IMR-90 (cell line): ENCODE measurements at regions not wholly inside any gene's neighbourhood (a gene's known extent, or its start where the extent isn't known, plus 50 kb on each side); places are given as distances from the start of the nearest gene placed in this dataset.

ENCODE experiments used
- ATAC-seq: fragments of 200-7000 bp; cut with Tn5 transposase; 2 replicates; pipeline ENCODE4 v1.9.1; 2020; ENCODE audit warnings: low read depth, mild to moderate bottlenecking, moderate library complexity
- BruUV-seq: library from RNA; stranded (reverse); fragments of 400-500 nt; replicated peaks from 2 replicates; lab custom pipeline; 2021; lab: Mats Ljungman, UMichigan
- CTCF ChIA-PET: fragments of 300-600 bp; formaldehyde crosslinking; extraction: SDS; loops from one replicate; lab custom pipeline; 2021; ENCODE audit warnings: antibody characterized with exemption; lab: Yijun Ruan, JAX
- POLR2A ChIA-PET: fragments of 300-600 bp; sonication (Branson Sonifier 250); formaldehyde crosslinking; loops from one replicate; lab custom pipeline; 2022; ENCODE audit warnings: antibody characterized with exemption; ENCODE audit not compliant: unreplicated experiment; lab: Charles Lee
- DNase-seq: peaks from one replicate; pipeline ENCODE4 v3.0.0; 2013
- H2AFZ ChIP-seq: replicated peaks from 2 replicates; pipeline ENCODE3; 2013; ENCODE audit warnings: low read length, mild to moderate bottlenecking; ENCODE audit not compliant: poor library complexity
- H2AK5ac ChIP-seq: 2 replicates; pipeline ENCODE4 v1.6.1; 2013; ENCODE audit warnings: low read depth, low read length, inconsistent platforms
- H2AK9ac ChIP-seq: replicated peaks from 2 replicates; pipeline ENCODE3; 2013; ENCODE audit warnings: mild to moderate bottlenecking, low read depth, low read length, moderate library complexity; ENCODE audit not compliant: poor library complexity
- H2BK120ac ChIP-seq: 2 replicates; pipeline ENCODE4 v1.6.1; 2013; ENCODE audit warnings: low read depth, low read length, inconsistent platforms
- H2BK15ac ChIP-seq: 3 replicates; pipeline ENCODE4 v1.6.1; 2013; ENCODE audit warnings: low read depth, low read length, inconsistent platforms
- H2BK20ac ChIP-seq: 2 replicates; pipeline ENCODE4 v1.6.1; 2013; ENCODE audit warnings: low read depth, mild to moderate bottlenecking, inconsistent platforms, low read length, moderate library complexity
- H2BK5ac ChIP-seq: 2 replicates; pipeline ENCODE4 v1.6.1; 2013; ENCODE audit warnings: mild to moderate bottlenecking, low read depth, low read length, inconsistent platforms; ENCODE audit not compliant: poor library complexity, severe bottlenecking
- H3K14ac ChIP-seq: replicated peaks from 2 replicates; pipeline ENCODE4 v1.6.1; 2013; ENCODE audit warnings: low read depth, low read length, inconsistent platforms
- H3K18ac ChIP-seq: 2 replicates; pipeline ENCODE4 v1.6.1; 2013; ENCODE audit warnings: low read depth, low read length, control low read depth
- H3K23ac ChIP-seq: 2 replicates; pipeline ENCODE4 v1.6.1; 2013; ENCODE audit warnings: low read depth, low read length, inconsistent platforms
- H3K27ac ChIP-seq: 2 replicates; pipeline ENCODE4 v1.5.1; 2013; ENCODE audit warnings: mild to moderate bottlenecking, control low read depth, low read length; ENCODE audit not compliant: insufficient read depth
- H3K27me3 ChIP-seq: 2 replicates; pipeline ENCODE4 v1.6.1; 2013; ENCODE audit warnings: low read length; ENCODE audit not compliant: control insufficient read depth, insufficient read depth
- H3K36me3 ChIP-seq: 2 replicates; pipeline ENCODE4 v1.6.1; 2013; ENCODE audit warnings: low read length, mixed read lengths; ENCODE audit not compliant: control insufficient read depth, insufficient read depth
- H3K4ac ChIP-seq: 2 replicates; pipeline ENCODE4 v1.6.1; 2013; ENCODE audit warnings: low read depth, low read length, inconsistent platforms
- H3K4me1 ChIP-seq: 2 replicates; pipeline ENCODE4 v1.6.1; 2013; ENCODE audit warnings: low read length, mixed read lengths; ENCODE audit not compliant: control insufficient read depth, insufficient read depth
- H3K4me2 ChIP-seq: 2 replicates; pipeline ENCODE4 v1.6.1; 2013; ENCODE audit warnings: low read depth, mild to moderate bottlenecking, control low read depth, low read length, moderate library complexity
- H3K4me3 ChIP-seq: 2 replicates; pipeline ENCODE4 v1.5.1; 2013; ENCODE audit warnings: low read depth, mild to moderate bottlenecking, control low read depth, low read length, moderate library complexity; ENCODE audit not compliant: insufficient read depth
- H3K56ac ChIP-seq: 2 replicates; pipeline ENCODE4 v1.6.1; 2013; ENCODE audit warnings: low read length, inconsistent platforms; ENCODE audit not compliant: insufficient read depth; ENCODE audit errors: extremely low read depth
- H3K79me1 ChIP-seq, 2 experiments: 2 replicates each; pipeline ENCODE4 v1.6.1; 2013; ENCODE audit warnings: low read length in 2 of 2, inconsistent platforms in 1 of 2, low read depth in 1 of 2
- H3K9ac ChIP-seq: 2 replicates; pipeline ENCODE4 v1.6.1; 2013; ENCODE audit warnings: low read depth, low read length, control low read depth
- H3K9me1 ChIP-seq: 2 replicates; pipeline ENCODE4 v1.6.1; 2013; ENCODE audit warnings: low read length, inconsistent platforms; ENCODE audit not compliant: insufficient read depth
- H3K9me3 ChIP-seq: 2 replicates; pipeline ENCODE4 v1.6.1; 2013; ENCODE audit warnings: low read length; ENCODE audit not compliant: control insufficient read depth, insufficient read depth
- H4K20me1 ChIP-seq: 2 replicates; pipeline ENCODE4 v1.6.1; 2013; ENCODE audit warnings: low read length, inconsistent platforms; ENCODE audit not compliant: insufficient read depth
- H4K5ac ChIP-seq: 2 replicates; pipeline ENCODE4 v1.6.1; 2013; ENCODE audit warnings: mild to moderate bottlenecking, low read depth, low read length, control low read depth
- H4K8ac ChIP-seq, 2 experiments: 2 replicates each; pipeline ENCODE4 v1.6.1; 2013; ENCODE audit warnings: low read depth in 2 of 2, low read length in 2 of 2, control low read depth in 1 of 2, inconsistent platforms in 1 of 2
- H4K91ac ChIP-seq: 2 replicates; pipeline ENCODE4 v1.6.1; 2013; ENCODE audit warnings: low read depth, low read length, inconsistent platforms; ENCODE audit not compliant: insufficient read depth
- BHLHE40 ChIP-seq: fragments of 150-350 bp; IDR thresholded peaks from 2 replicates; pipeline ENCODE4 v1.6.1; 2016; ENCODE audit warnings: mild to moderate bottlenecking, low read depth, low read length
- CEBPB ChIP-seq: IDR thresholded peaks from 2 replicates; pipeline ENCODE4 v1.6.1; 2012; ENCODE audit warnings: low read depth, low read length, improper control_type of control experiment
- CHD1 ChIP-seq: IDR thresholded peaks from 2 replicates; pipeline ENCODE4 v1.6.1; 2012; ENCODE audit warnings: low read depth, low read length, improper control_type of control experiment
- CTCF ChIP-seq: conservative IDR thresholded peaks from 2 replicates; pipeline ENCODE4 v1.5.1; 2012; ENCODE audit warnings: mild to moderate bottlenecking, low read depth, low read length, improper control_type of control experiment
- ELK1 ChIP-seq: fragments of 150-350 bp; IDR thresholded peaks from 2 replicates; pipeline ENCODE4 v1.6.1; 2016; ENCODE audit warnings: low read depth, mild to moderate bottlenecking, low read length, moderate library complexity, borderline replicate concordance
- FOS ChIP-seq: fragments of 150-350 bp; IDR thresholded peaks from 2 replicates; pipeline ENCODE4 v1.6.1; 2016; ENCODE audit warnings: low read depth, low read length
- MAFK ChIP-seq: IDR thresholded peaks from 2 replicates; pipeline ENCODE4 v1.6.1; 2012; ENCODE audit warnings: low read depth, low read length, improper control_type of control experiment
- MAZ ChIP-seq: IDR thresholded peaks from 2 replicates; pipeline ENCODE4 v1.6.1; 2012; ENCODE audit warnings: low read depth, mild to moderate bottlenecking, low read length, improper control_type of control experiment, moderate library complexity, borderline replicate concordance
- NFE2L2 ChIP-seq: fragments of 150-350 bp; IDR thresholded peaks from 2 replicates; pipeline ENCODE4 v1.6.1; 2016; ENCODE audit warnings: low read depth, mild to moderate bottlenecking, low read length
- POLR2A ChIP-seq: IDR thresholded peaks from 2 replicates; pipeline ENCODE4 v1.6.1; 2012; ENCODE audit warnings: mild to moderate bottlenecking, low read depth, low read length
- RAD21 ChIP-seq: IDR thresholded peaks from 2 replicates; pipeline ENCODE4 v1.6.1; 2012; ENCODE audit warnings: low read length, improper control_type of control experiment
- RFX5 ChIP-seq: IDR thresholded peaks from 2 replicates; pipeline ENCODE4 v1.8.0; 2012; ENCODE audit warnings: low read depth, mild to moderate bottlenecking, low read length, moderate library complexity
- SMC3 ChIP-seq: fragments of 150-350 bp; IDR thresholded peaks from 2 replicates; pipeline ENCODE4 v1.6.1; 2016; ENCODE audit warnings: low read depth, mild to moderate bottlenecking, antibody characterized with exemption, low read length, moderate library complexity
- USF2 ChIP-seq: fragments of 150-350 bp; IDR thresholded peaks from 2 replicates; pipeline ENCODE4 v1.6.1; 2017; ENCODE audit warnings: mild to moderate bottlenecking, antibody characterized with exemption, low read length, low read depth
- WGBS, 2 experiments: methylation state at CpG; one replicate each; pipeline versions ENCODE4 v1.1.5 to v1.1.7; 2013; ENCODE audit warnings: missing lambda C conversion rate in 2 of 2; ENCODE audit not compliant: insufficient read length in 1 of 2; ENCODE audit errors: extremely low coverage in 2 of 2; 5-methylcytosine and 5-hydroxymethylcytosine counted together
- dilution Hi-C: fragments of 300-500 bp; cut with HindIII; formaldehyde crosslinking; loops from one replicate; pipeline ENCODE4 v1.14.3; 2018; ENCODE audit warnings: low sequenced_read_pairs; ENCODE audit not compliant: unreplicated experiment
- in situ Hi-C: fragments of 300-500 bp; cut with MboI; formaldehyde crosslinking; loops from 3 replicates; pipeline ENCODE4 v1.14.3; 2019; ENCODE audit warnings: low sequenced_read_pairs, inconsistent platforms, mixed read lengths
- intact Hi-C: fragments of 100-400 bp; cut with micrococcal nuclease; formaldehyde crosslinking; loops from 2 replicates; pipeline ENCODE4 v1.10.0; 2022

GRCh38 chr2:168354499-168354898, 101.6 kb upstream of the CERS6 start:
- POLR2A ChIA-PET: no interaction called here
- Histone ChIP-seq H3K4me2 (no peak overlapping the region), H2AK5ac (no peak overlapping the region), H3K4ac (no peak overlapping the region), H4K8ac (no peak overlapping the region), H3K56ac (no peak overlapping the region), H4K91ac (no peak overlapping the region), H2BK5ac (no peak overlapping the region), H3K27ac (no peak overlapping the region), H3K23ac (no peak overlapping the region), H3K4me3 (no peak overlapping the region), H3K9me1 (no peaks in the 10 kb centered on the region), H3K36me3 (no peaks in the 10 kb centered on the region), H2AK9ac (no peak overlapping the region), H4K5ac (no peak overlapping the region), H3K27me3 (no peaks in the 10 kb centered on the region; the same call in 1 of the 2 replicates), H3K14ac (no peak overlapping the region), H3K9ac (no peak overlapping the region), H2BK120ac (no peak overlapping the region), H3K4me1 (no peaks in the 10 kb centered on the region), H2BK20ac (no peak overlapping the region), H3K79me1 (no peaks in the 10 kb centered on the region), H3K9me3 (no peaks in the 10 kb centered on the region), H3K18ac (no peak overlapping the region), H2BK15ac (no peak overlapping the region), H2AFZ (no peak overlapping the region), H4K20me1 (no peaks in the 10 kb centered on the region)
- TF ChIP-seq CTCF (no peak), ELK1 (no peak), POLR2A (no peak), CEBPB (no peak), RFX5 (no peak), CHD1 (no peak), USF2 (no peak), RAD21 (no peak), FOS (no peak), MAZ (no peak), BHLHE40 (no peak), MAFK (no peak), SMC3 (no peak), NFE2L2 (no peak)
- CTCF ChIA-PET: no interaction called here
- BruUV-seq: no TSS peak
- DNase-seq (no peak), ATAC-seq (no peak)
- no CpG with 5 or more reads among the region's 1 CpG for WGBS, 2 experiments
- dilution Hi-C loops (no loop called here), intact Hi-C loops (no loop called here), in situ Hi-C loops (no loop called here)
